ENCODE measurements at regions not wholly inside any gene's neighbourhood (a gene's known extent, or its start where the extent isn't known, plus 50 kb on each side); places are given as distances from the start of the nearest gene placed in this dataset.
A peak's percentile ranks its signal among the peaks of the same experiment; 100 is the strongest.

GRCh38 chr15:93152951-93153350, 63.9 kb upstream of the RGMA start:
- ATAC-seq (no peak), DNase-seq (no peak)
- Histone ChIP-seq H3K36me3 (ENCODE audit: control insufficient read depth in 2 of 3, insufficient read depth in 3 of 3, low read length in 3 of 3) (no peaks in the 10 kb centered on the region), H3K27me3 (ENCODE audit: control insufficient read depth in 2 of 2, insufficient read depth in 2 of 2, low read length in 2 of 2) (no peaks in the 10 kb centered on the region), H3K4me3 (ENCODE audit: low read length) (no peak overlapping the region), H3K4me1 (ENCODE audit: control insufficient read depth in 2 of 2, insufficient read depth in 2 of 2, low read length in 2 of 2) (peaks cover 0 to 19% of the 10 kb centered on the region in 2 donors), H3K27ac (ENCODE audit: low read depth, low read length) (no peak overlapping the region), H3K9me3 (ENCODE audit: control insufficient read depth in 2 of 3, low read length in 3 of 3) (no peaks in the 10 kb centered on the region)
- ChIA-PET CTCF (no interaction called here), POLR2A (no interaction called here)
- intact Hi-C loops (cut with micrococcal nuclease): no loop called here
- H3K4me1 Mint-ChIP-seq: peaks cover 5 to 22% (median 9%) of the 10 kb centered on the region in 7 donors
- peaks cover 0 to 4% (median 0%) of the 10 kb centered on the region in 11 donors for H3K9me3 Mint-ChIP-seq
- peaks cover 10 to 34% (median 25%) of the 10 kb centered on the region in 5 donors for H3K27me3 Mint-ChIP-seq
- no peak overlapping the region for H3K27ac Mint-ChIP-seq
- H3K36me3 Mint-ChIP-seq: no peaks in the 10 kb centered on the region
- H3K4me3 Mint-ChIP-seq: peak overlapping the region in 1 of 10 donors; percentile 31

- peak; percentile 77 for ATAC-seq
- Mint-ChIP-seq H3K36me3 (no peaks in the 10 kb centered on the region), H3K4me3 (peak overlapping the region in 1 of 10 donors; percentile 18), H3K27ac (no peak overlapping the region), H3K9me3 (peaks cover 0 to 6% (median 0%) of the 10 kb centered on the region in 11 donors), H3K4me1 (peaks cover 5 to 22% (median 9%) of the 10 kb centered on the region in 7 donors), H3K27me3 (peaks cover 10 to 35% (median 25%) of the 10 kb centered on the region in 5 donors)
- DNase-seq: no peak
- Histone ChIP-seq H3K27ac (ENCODE audit: low read depth, low read length) (no peak overlapping the region), H3K9me3 (ENCODE audit: control insufficient read depth in 2 of 3, low read length in 3 of 3) (no peaks in the 10 kb centered on the region), H3K27me3 (ENCODE audit: control insufficient read depth in 2 of 2, insufficient read depth in 2 of 2, low read length in 2 of 2) (no peaks in the 10 kb centered on the region), H3K4me1 (ENCODE audit: control insufficient read depth in 2 of 2, insufficient read depth in 2 of 2, low read length in 2 of 2) (peaks cover 0 to 19% of the 10 kb centered on the region in 2 donors), H3K36me3 (ENCODE audit: control insufficient read depth in 2 of 3, insufficient read depth in 3 of 3, low read length in 3 of 3) (no peaks in the 10 kb centered on the region), H3K4me3 (ENCODE audit: low read length) (no peak overlapping the region)
- CTCF ChIA-PET: no interaction called here
- POLR2A ChIA-PET: no interaction called here
- intact Hi-C loops (cut with micrococcal nuclease): no loop called here
Observed at GRCh38 chr15:93152360-93152759, 63.3 kb upstream of the RGMA start.

GRCh38 chr15:93150910-93151881, 62.2 kb upstream of the RGMA start:
- Histone ChIP-seq H3K27me3 (ENCODE audit: control insufficient read depth in 2 of 2, insufficient read depth in 2 of 2, low read length in 2 of 2) (no peaks in the 10 kb centered on the region), H3K27ac (ENCODE audit: low read depth, low read length) (no peak overlapping the region), H3K9me3 (ENCODE audit: control insufficient read depth in 2 of 3, low read length in 3 of 3) (no peaks in the 10 kb centered on the region), H3K36me3 (ENCODE audit: control insufficient read depth in 2 of 3, insufficient read depth in 3 of 3, low read length in 3 of 3) (no peaks in the 10 kb centered on the region), H3K4me3 (ENCODE audit: low read length) (no peak overlapping the region), H3K4me1 (ENCODE audit: control insufficient read depth in 2 of 2, insufficient read depth in 2 of 2, low read length in 2 of 2) (peaks cover 0 to 19% of the 10 kb centered on the region in 2 donors)
- ATAC-seq (no peak), DNase-seq (no peak)
- Mint-ChIP-seq H3K27ac (no peak overlapping the region), H3K27me3 (peaks cover 10 to 35% (median 25%) of the 10 kb centered on the region in 5 donors), H3K9me3 (peaks cover 0 to 3% (median 0%) of the 10 kb centered on the region in 11 donors), H3K4me3 (no peak overlapping the region), H3K4me1 (peaks cover 5 to 22% (median 9%) of the 10 kb centered on the region in 7 donors), H3K36me3 (no peaks in the 10 kb centered on the region)
- CTCF ChIA-PET: no interaction called here
- POLR2A ChIA-PET: no interaction called here
- intact Hi-C loops (cut with micrococcal nuclease): no loop called here

GRCh38 chr15:93146601-93147000, 57.6 kb upstream of the RGMA start:
- H3K9me3 ChIP-seq (ENCODE audit: control insufficient read depth in 2 of 3, low read length in 3 of 3): no peaks in the 10 kb centered on the region
- ChIA-PET POLR2A (no interaction called here), CTCF (no interaction called here)
- no peak overlapping the region for H3K4me3 ChIP-seq (ENCODE audit: low read length)
- DNase-seq (no peak), ATAC-seq (no peak)
- peaks cover 11 to 29% (median 17%) of the 10 kb centered on the region in 5 donors for H3K27me3 Mint-ChIP-seq
- no peak overlapping the region for H3K27ac ChIP-seq (ENCODE audit: low read depth, low read length)
- intact Hi-C loops (cut with micrococcal nuclease): no loop called here
- no peaks in the 10 kb centered on the region for H3K36me3 ChIP-seq (ENCODE audit: control insufficient read depth in 2 of 3, insufficient read depth in 3 of 3, low read length in 3 of 3)
- peaks cover 0 to 1% (median 0%) of the 10 kb centered on the region in 11 donors for H3K9me3 Mint-ChIP-seq
- H3K4me3 Mint-ChIP-seq: no peak overlapping the region
- peaks cover 0 to 8% (median 5%) of the 10 kb centered on the region in 7 donors for H3K4me1 Mint-ChIP-seq
- no peak overlapping the region for H3K27ac Mint-ChIP-seq
- no peaks in the 10 kb centered on the region for H3K27me3 ChIP-seq (ENCODE audit: control insufficient read depth in 2 of 2, insufficient read depth in 2 of 2, low read length in 2 of 2)
- H3K36me3 Mint-ChIP-seq: no peaks in the 10 kb centered on the region
- H3K4me1 ChIP-seq (ENCODE audit: control insufficient read depth in 2 of 2, insufficient read depth in 2 of 2, low read length in 2 of 2): peaks cover 1 to 8% of the 10 kb centered on the region in 2 donors

- H3K4me1 Mint-ChIP-seq: peaks cover 0 to 12% (median 6%) of the 10 kb centered on the region in 7 donors
- no peak for DNase-seq
- ATAC-seq: no peak
Observed at GRCh38 chr15:93146196-93146595, 57.2 kb upstream of the RGMA start.

GRCh38 chr15:93144463-93145236, 55.6 kb upstream of the RGMA start:
- intact Hi-C loops (cut with micrococcal nuclease): no loop called here
- no peak overlapping the region for H3K27ac Mint-ChIP-seq
- peaks cover 0 to 1% (median 0%) of the 10 kb centered on the region in 11 donors for H3K9me3 Mint-ChIP-seq
- H3K36me3 Mint-ChIP-seq: no peaks in the 10 kb centered on the region
- Histone ChIP-seq H3K27me3 (ENCODE audit: control insufficient read depth in 2 of 2, insufficient read depth in 2 of 2, low read length in 2 of 2) (no peaks in the 10 kb centered on the region), H3K36me3 (ENCODE audit: control insufficient read depth in 2 of 3, insufficient read depth in 3 of 3, low read length in 3 of 3) (no peaks in the 10 kb centered on the region), H3K9me3 (ENCODE audit: control insufficient read depth in 2 of 3, low read length in 3 of 3) (no peaks in the 10 kb centered on the region), H3K27ac (ENCODE audit: low read depth, low read length) (no peak overlapping the region), H3K4me3 (ENCODE audit: low read length) (no peak overlapping the region), H3K4me1 (ENCODE audit: control insufficient read depth in 2 of 2, insufficient read depth in 2 of 2, low read length in 2 of 2) (peaks cover 5 to 19% of the 10 kb centered on the region in 2 donors)
- peaks cover 3 to 16% (median 6%) of the 10 kb centered on the region in 5 donors for H3K27me3 Mint-ChIP-seq
- H3K4me3 Mint-ChIP-seq: no peak overlapping the region
- no peak for DNase-seq
- H3K4me1 Mint-ChIP-seq: peaks cover 0 to 21% (median 14%) of the 10 kb centered on the region in 7 donors
- CTCF ChIA-PET: no interaction called here
- POLR2A ChIA-PET: no interaction called here
- no peak for ATAC-seq

More at GRCh38 chr15:93146196-93146595, 57.2 kb upstream of the RGMA start:
- ChIA-PET POLR2A (no interaction called here), CTCF (no interaction called here)
- intact Hi-C loops (cut with micrococcal nuclease): no loop called here
- no peak overlapping the region for H3K27ac Mint-ChIP-seq
- Histone ChIP-seq H3K4me1 (ENCODE audit: control insufficient read depth in 2 of 2, insufficient read depth in 2 of 2, low read length in 2 of 2) (peaks cover 5 to 9% of the 10 kb centered on the region in 2 donors), H3K9me3 (ENCODE audit: control insufficient read depth in 2 of 3, low read length in 3 of 3) (no peaks in the 10 kb centered on the region), H3K27me3 (ENCODE audit: control insufficient read depth in 2 of 2, insufficient read depth in 2 of 2, low read length in 2 of 2) (no peaks in the 10 kb centered on the region), H3K4me3 (ENCODE audit: low read length) (no peak overlapping the region), H3K36me3 (ENCODE audit: control insufficient read depth in 2 of 3, insufficient read depth in 3 of 3, low read length in 3 of 3) (no peaks in the 10 kb centered on the region), H3K27ac (ENCODE audit: low read depth, low read length) (no peak overlapping the region)
- H3K9me3 Mint-ChIP-seq: peaks cover 0 to 1% (median 0%) of the 10 kb centered on the region in 11 donors
- H3K27me3 Mint-ChIP-seq: peaks cover 8 to 26% (median 13%) of the 10 kb centered on the region in 5 donors
- no peak overlapping the region for H3K4me3 Mint-ChIP-seq
- no peaks in the 10 kb centered on the region for H3K36me3 Mint-ChIP-seq

All from naive thymus-derived CD4-positive, alpha-beta T cell (primary cell).